KOPT-K1 (cell line): ENCODE measurements at regions not wholly inside any gene's neighbourhood (a gene's known extent, or its start where the extent isn't known, plus 50 kb on each side); places are given as distances from the start of the nearest gene placed in this dataset.

Source experiments
- H3K27ac ChIP-seq: fragments of 200-600 bp; sonication (generic); 2 replicates; pipeline ENCODE4 v1.5.1; 2016; ENCODE audit warnings: antibody characterized with exemption, mild to moderate bottlenecking, low read depth, low read length; ENCODE audit not compliant: poor library complexity, severe bottlenecking
- H3K36me3 ChIP-seq: fragments of 200-600 bp; sonication (generic); 2 replicates; pipeline ENCODE4 v1.5.1; 2017; ENCODE audit warnings: antibody characterized with exemption, mild to moderate bottlenecking, low read length, moderate library complexity; ENCODE audit not compliant: insufficient read depth
- H3K9me3 ChIP-seq: fragments of 200-600 bp; sonication (generic); 2 replicates; pipeline ENCODE4 v1.5.1; 2017; ENCODE audit warnings: antibody characterized with exemption, low read length, mild to moderate bottlenecking; ENCODE audit not compliant: insufficient read depth, poor library complexity, severe bottlenecking

- H3K27ac ChIP-seq, result no peak overlapping the region
- no peaks in the 10 kb centered on the region for H3K36me3 ChIP-seq
- H3K9me3 ChIP-seq, result no peaks in the 10 kb centered on the region
These were observed 641.4 kb downstream of the RPS29 start for GRCh38 chr14:48944809-48945208.

GRCh38 chr14:48943913-48944312, 642.3 kb downstream of the RPS29 start:
- Histone ChIP-seq H3K36me3 (no peaks in the 10 kb centered on the region), H3K9me3 (no peaks in the 10 kb centered on the region), H3K27ac (no peak overlapping the region)

DNA sequence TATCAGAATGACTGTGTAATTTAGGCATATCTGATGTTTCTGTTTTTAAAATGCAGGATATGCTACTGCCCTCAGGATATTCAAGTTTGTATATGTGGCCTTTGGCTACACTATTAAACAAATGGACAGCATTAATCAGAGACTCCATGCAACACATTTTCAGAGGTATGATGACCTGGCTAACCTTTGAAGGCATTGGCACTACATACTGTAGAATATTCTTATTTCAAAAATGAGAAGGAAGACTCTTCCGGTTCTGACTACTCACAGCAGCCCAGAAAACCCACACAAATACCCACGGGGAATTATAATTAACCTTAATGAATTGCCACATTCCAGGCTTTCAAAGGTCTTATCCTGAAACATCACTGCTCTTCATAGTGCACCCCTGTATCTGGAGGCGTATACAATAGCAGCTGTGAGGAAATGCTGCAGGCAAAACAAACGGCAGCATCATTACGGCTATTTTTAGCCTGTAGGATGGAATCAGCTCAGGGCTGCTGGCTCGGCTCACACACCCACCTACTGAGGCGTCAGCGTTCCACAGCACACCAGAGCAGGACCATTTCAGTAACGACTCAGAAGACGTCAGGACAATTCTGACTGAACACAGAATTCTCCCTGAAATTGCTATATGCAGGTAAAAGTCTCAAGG, 648.5 kb downstream of the RPS29 start:
- Histone ChIP-seq H3K9me3 (no peaks in the 10 kb centered on the region), H3K36me3 (no peaks in the 10 kb centered on the region), H3K27ac (no peak overlapping the region)

GRCh38 chr14:48936849-48937248, 649.3 kb downstream of the RPS29 start:
- Histone ChIP-seq H3K27ac (no peak overlapping the region), H3K36me3 (no peaks in the 10 kb centered on the region), H3K9me3 (no peaks in the 10 kb centered on the region)

- no peak overlapping the region for H3K27ac ChIP-seq
- H3K9me3 ChIP-seq, result no peaks in the 10 kb centered on the region
- no peaks in the 10 kb centered on the region for H3K36me3 ChIP-seq
These were observed 649.8 kb downstream of the RPS29 start for GRCh38 chr14:48936362-48936761.

- H3K36me3 ChIP-seq, result no peaks in the 10 kb centered on the region
- H3K9me3 ChIP-seq, result no peaks in the 10 kb centered on the region
- no peak overlapping the region for H3K27ac ChIP-seq
These were observed 661.0 kb downstream of the RPS29 start for GRCh38 chr14:48925184-48925583.

GRCh38 chr14:48914921-48915320, 671.3 kb downstream of the RPS29 start:
- Histone ChIP-seq H3K36me3 (no peaks in the 10 kb centered on the region), H3K27ac (no peak overlapping the region), H3K9me3 (no peaks in the 10 kb centered on the region)

DNA sequence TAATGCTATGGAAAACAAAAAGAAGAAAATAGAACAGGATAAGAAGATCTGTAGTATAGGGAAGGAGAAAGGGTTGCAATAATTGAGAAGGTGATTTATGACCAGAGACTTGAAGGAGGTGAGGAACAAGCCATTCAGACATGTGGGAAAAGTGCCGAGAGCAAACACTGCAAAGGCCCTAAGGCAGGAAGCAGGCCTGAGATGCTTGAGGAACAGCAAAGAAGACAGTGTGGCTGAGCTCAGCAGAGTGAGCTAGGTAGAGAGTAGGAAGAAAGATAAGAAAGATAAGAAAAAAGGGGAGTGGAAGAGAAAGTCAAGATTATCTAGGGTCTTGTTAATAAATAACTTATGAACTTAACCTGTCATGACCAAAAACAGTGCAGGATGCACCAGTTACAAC, 671.8 kb downstream of the RPS29 start:
- no peaks in the 10 kb centered on the region for H3K9me3 ChIP-seq
- no peak overlapping the region for H3K27ac ChIP-seq
- H3K36me3 ChIP-seq, result no peaks in the 10 kb centered on the region

DNA sequence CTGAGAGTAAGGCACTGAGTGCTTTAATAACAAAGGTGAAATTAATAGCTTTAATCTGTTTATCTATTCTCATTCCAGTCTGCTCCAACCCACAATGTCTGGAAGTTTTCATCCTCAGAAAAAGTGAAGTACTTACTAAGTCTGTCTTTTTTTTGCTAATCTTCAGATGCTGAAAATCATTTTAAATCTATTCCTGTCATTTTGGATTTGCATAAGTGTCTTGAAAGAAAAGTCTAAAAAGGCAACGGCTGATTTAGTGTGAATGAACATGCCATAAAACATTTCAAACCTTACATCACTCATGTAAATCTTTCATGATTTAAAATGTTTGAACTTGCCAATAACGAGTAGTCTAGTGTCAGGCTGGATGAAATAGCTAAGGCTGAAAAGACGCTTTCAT, 685.6 kb downstream of the RPS29 start:
- Histone ChIP-seq H3K27ac (no peak overlapping the region), H3K36me3 (no peaks in the 10 kb centered on the region), H3K9me3 (no peaks in the 10 kb centered on the region)

- no peaks in the 10 kb centered on the region for H3K36me3 ChIP-seq
These were observed 695.8 kb downstream of the RPS29 start for GRCh38 chr14:48890333-48890732.

DNA sequence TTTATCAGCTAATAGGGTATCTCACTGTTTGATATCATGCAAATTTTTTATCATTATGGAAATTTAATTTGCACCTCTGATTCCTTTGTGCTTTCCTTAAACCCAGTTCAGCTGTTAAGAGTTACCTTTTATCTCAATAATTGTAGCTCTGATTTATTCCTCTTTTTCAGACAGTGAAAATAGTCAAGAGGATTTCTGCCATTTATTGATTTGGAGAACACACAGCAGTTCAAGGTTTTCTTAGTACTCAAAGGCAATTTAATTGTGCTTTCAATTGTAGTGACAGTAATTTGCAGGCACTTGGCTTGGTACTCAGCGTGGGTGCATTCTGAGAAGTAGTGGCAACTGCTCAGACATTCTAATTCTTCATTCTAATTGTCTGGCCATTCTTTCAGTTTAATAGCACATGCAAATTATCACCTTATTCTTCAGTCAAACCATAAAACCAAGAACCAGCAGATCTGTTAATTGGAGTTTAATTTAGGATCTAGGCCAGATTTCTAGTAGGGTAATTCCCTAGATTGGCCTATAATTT, 709.3 kb downstream of the RPS29 start:
- H3K9me3 ChIP-seq, result no peaks in the 10 kb centered on the region

More at GRCh38 chr14:48890333-48890732, 695.8 kb downstream of the RPS29 start:
- Histone ChIP-seq H3K27ac (no peak overlapping the region), H3K9me3 (no peaks in the 10 kb centered on the region)

DNA sequence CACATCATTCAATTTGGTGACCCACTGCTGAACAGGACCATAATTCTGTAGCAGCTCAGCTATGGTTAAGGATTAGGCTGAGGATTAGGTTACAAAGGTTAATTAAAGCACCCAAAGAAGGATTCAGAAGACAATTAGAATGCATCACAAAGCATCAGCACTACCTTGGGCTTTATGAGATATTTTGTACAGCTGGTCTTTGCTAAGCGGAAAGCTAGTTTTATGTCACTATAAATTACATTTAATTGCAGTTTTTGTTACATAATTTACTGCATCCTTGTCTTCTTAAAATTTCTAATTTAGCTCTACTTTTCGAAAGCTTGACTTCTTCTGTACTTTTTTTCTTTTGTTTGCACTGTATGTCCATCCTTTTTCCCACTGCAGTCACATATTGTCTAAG, 711.5 kb downstream of the RPS29 start:
- Histone ChIP-seq H3K9me3 (no peaks in the 10 kb centered on the region), H3K36me3 (no peaks in the 10 kb centered on the region), H3K27ac (no peak overlapping the region)

More for the DNA sequence above, 709.3 kb downstream of the RPS29 start:
- Histone ChIP-seq H3K27ac (no peak overlapping the region), H3K36me3 (no peaks in the 10 kb centered on the region)

DNA sequence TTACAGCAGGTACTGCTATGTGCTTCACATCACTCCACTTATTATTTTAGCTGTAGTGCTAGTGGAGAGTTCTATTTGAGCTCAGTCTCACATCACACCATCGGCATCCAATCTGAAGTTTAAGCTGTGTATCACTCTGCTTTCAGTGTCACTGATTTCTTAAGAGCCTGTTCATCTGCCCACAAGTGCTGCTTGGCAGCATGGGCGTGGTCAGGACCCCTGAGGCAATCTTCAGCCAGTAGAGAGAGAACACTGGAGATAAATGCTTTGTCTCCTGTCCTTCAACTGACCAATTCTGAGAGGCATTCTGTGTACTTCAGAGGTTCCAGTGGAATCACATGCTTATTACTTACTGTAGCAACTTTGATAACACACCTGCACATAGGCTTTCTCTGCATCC, 728.8 kb downstream of the RPS29 start:
- Histone ChIP-seq H3K9me3 (no peaks in the 10 kb centered on the region), H3K36me3 (no peaks in the 10 kb centered on the region), H3K27ac (no peak overlapping the region)

GRCh38 chr14:48853159-48853558, 733.0 kb downstream of the RPS29 start:
- H3K9me3 ChIP-seq, result no peaks in the 10 kb centered on the region
- no peak overlapping the region for H3K27ac ChIP-seq
- no peaks in the 10 kb centered on the region for H3K36me3 ChIP-seq

GRCh38 chr14:48849741-48850322, 736.3 kb downstream of the RPS29 start:
- no peaks in the 10 kb centered on the region for H3K9me3 ChIP-seq
- H3K36me3 ChIP-seq, result no peaks in the 10 kb centered on the region
- H3K27ac ChIP-seq, result no peak overlapping the region

GRCh38 chr14:48842785-48843184, 743.4 kb downstream of the RPS29 start:
- H3K9me3 ChIP-seq, result no peaks in the 10 kb centered on the region
- H3K36me3 ChIP-seq, result no peaks in the 10 kb centered on the region
- H3K27ac ChIP-seq, result no peak overlapping the region
